ENCODE measurements at regions not wholly inside any gene's neighbourhood (a gene's known extent, or its start where the extent isn't known, plus 50 kb on each side); places are given as distances from the start of the nearest gene placed in this dataset.

DNA sequence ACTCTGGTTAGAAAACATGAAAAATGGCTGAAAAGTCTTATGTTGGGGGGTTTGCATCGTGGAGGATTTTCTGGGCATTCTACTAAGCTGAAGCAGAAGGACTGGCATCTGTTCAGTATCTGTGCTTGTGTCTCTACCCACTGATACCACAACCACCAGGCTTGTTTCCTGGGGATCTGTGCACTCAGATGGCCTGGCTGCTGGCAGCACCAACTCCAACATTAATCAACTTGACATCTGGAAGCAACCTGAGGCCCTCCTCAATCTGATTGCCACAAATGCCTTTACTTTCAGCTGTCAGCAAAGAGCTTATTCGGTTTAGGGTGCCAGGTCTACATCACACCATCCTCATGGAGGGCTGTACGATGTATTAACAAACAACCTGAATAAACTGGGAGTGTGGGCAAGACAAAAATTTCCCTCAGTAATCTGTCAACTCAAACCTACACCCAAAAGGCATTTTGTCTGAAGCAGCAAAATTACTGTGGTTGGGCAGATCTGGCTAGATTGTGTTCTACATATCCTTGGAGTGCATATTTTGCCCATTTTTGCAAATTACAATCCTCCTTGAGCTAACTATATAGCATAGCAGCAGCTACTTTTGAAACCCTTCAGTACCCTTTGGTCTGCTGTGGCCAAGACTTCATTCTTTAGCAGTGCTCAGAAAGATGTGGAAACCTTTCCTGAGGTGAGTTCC is 74.6 kb downstream of the FOXD1 start:
- DNase-seq = no peak

DNA sequence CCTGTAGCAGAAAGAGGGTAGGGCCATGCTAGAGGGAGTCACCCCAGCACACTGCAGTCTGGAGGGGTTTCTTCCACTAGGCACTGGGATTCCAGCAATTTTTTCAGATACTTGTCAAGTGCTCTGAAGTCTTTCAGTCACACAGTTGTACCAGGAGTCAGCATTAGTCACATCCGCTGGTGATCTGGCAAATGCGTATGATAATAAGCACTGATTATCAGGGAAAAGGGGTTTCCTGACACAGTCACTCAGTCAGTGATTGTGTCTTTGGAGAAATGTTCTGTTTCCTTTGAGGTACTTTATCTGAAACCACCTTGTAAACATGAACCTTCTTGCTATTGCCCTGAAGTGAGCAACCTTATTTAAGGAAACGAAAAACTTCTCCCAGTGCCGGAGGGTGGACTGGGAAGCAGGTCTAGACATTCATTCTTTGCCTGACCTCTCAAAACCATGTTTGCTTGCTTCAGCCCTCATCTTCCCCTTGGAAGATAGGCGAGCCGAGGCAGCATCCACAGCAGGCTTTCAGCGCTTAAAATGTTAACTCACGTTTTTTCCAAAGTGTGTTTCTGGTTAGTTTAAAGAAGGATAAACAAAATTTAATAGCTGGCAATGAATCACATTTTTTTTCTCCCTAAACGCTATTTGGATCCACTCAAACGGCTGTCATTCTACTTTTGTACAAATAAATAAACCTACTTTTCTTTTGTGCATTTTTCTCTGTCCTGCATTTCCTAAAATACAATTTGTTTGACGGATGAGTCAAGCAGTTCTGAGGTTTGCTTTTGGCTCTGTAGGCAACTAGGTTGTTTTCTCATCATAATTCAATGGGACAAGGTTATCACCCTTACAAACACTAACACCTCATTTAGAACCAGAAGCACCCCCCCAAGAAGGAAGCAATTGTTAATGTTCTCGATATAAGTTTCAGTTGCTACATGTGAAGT is 77.7 kb downstream of the FOXD1 start:
- DNase-seq = no peak

GRCh38 chr5:73370095-73370494 is 78.5 kb downstream of the FOXD1 start:
- no peak for DNase-seq

- no peak for DNase-seq
These were observed 79.3 kb downstream of the FOXD1 start for GRCh38 chr5:73369278-73369677.

- no peak for DNase-seq
These were observed 80.9 kb downstream of the FOXD1 start for GRCh38 chr5:73367650-73368049.

- no peak for DNase-seq
These were observed 82.4 kb downstream of the FOXD1 start for GRCh38 chr5:73365990-73366667.

- DNase-seq = no peak
These were observed 83.2 kb downstream of the FOXD1 start for GRCh38 chr5:73365301-73365853.

DNA sequence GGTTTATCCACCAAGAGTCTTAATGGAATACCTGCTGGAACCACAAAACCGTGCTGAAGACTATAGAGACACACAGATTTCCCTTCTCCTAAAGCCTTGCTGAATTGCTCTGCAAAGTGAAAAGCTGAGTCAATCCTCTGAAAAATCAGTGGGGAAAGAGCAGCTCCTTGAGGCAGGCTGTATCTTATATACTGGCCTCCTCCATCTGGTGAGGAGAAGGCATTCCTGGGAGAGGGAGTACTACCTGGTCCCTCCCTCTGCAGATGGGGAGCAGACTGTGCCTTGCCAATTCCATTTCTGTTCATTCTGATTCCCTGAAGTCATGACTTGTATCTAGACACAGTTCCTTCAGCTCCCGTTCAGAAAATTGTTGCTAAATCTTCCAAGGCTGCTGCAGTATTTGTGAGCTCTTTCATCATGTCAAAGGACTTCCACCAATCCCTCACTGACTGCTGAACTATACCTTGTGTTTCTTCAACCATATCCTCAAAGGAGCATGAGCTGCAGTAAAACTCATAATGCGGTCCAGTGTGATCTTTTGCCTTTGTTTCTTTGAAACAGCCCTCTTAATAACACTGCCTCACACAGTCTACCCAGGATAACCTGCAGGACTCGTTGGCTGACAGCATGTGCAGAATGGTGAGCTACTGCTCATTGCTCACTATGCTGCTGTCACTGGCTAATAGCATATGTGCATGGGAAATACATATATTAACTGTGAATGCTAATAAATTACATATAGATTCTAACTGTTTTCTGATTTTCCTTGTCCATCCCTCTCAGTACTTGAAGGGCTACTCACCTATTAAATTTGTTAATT is 84.5 kb downstream of the FOXD1 start:
- no peak for DNase-seq

- DNase-seq = no peak
These were observed 89.2 kb downstream of the FOXD1 start for GRCh38 chr5:73359395-73359794.

DNA sequence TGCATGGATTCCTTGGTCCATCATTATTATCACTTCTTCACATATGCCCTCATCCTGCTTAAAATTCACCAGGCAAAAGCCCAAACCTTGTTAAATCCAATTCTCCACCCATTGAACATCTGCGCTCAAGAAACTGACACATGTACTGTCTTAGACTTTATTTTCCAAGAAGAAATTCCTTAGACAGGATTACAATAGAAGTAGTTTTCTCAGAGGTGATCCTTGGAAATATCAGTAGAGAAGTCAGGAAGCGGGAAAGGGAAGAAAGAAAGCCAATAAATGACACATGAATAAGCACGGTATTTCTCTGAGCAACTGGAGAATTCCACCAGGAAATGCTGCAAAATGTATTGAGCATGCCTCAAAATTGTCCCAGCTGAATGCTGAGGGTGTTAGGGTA is 90.2 kb downstream of the FOXD1 start:
- no peak for DNase-seq

GRCh38 chr5:73357576-73357975 is 91.0 kb downstream of the FOXD1 start:
- DNase-seq = no peak

DNA sequence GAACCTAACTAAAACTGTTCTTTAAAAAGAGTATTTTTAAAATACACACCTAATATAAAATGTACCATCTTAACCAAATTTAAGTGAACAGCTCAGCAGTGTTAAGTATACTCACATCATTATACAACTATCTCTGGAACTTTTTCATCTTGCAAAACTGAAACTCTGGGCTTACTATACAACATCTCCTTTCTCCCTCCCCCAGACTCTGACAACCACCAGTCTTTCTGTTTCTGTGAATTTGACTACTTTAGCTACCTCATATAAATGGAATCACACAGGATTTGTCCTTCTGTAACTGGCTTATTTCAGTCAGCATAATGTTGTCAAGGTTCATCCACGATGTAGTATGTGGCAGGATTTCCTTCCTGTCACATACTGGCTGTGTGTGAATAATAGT is 93.5 kb downstream of the FOXD1 start:
- DNase-seq = no peak

GRCh38 chr5:73354406-73354805 is 94.2 kb downstream of the FOXD1 start:
- DNase-seq = no peak

DNA sequence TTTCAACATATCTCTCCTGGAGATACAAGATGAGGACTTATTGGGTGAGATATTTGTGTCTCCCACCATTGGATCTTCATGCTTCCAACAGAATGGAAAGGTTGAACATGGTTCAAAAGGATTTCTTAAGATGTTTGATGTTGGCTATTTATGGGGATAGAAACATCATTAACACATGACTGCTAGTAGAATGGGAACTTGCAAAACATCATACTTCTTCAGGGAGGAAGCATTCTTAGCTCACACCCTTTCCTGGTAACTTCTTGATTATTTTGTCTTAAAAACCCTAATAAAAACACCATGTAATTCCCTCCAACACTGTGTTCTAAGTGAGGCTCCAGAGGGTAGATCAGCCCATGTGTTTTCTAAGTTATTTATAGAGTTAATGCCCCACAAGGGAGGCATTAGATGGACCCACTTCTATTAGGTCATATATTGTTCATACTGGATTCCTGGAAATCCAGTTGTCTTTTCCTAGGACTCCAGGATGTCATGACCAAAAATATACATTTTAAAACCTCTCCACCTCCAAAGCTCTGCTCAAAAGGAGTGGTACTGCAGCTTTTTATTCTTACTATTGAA is 95.8 kb downstream of the FOXD1 start:
- DNase-seq = no peak

DNA sequence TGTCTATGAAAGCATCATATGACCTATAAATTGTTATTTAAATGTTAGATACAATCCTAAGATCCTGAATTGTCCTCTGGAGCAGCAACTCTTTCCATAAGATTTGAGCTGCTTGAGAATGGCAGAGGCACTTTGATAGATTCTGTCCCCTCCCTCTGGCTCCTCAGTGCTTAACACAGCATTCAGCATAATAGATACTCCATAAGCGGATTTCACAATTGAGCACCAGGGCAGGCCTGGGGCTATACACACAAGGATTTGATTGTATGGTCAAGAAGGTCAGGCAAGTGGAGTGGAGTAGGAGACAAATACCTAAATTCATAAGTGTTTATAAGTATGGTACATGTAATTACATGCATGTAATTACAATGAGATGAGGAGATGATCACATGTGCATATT is 96.3 kb downstream of the FOXD1 start:
- no peak for DNase-seq

DNA sequence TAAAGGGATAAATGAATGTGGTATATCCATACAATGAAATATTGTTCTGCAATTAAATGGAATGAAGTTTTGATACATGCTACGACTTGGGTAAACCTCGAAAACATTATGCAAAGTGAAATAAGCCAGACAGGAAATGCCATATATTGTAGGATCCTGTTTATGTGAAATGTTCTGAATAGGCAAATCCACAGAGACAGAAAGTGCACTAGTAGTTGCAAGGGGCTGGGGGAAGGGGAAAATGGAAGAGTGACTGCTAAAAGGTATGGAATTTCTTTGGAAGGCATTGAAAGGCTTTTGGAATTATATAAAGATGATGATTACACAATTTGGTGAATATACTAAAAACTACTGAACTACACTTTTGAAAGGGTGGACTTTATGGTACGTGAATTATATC is 97.0 kb downstream of the FOXD1 start:
- no peak for DNase-seq

- DNase-seq = no peak
These were observed 101.6 kb downstream of the FOXD1 start for GRCh38 chr5:73346878-73347408.

GRCh38 chr5:73344835-73345234 is 103.7 kb downstream of the FOXD1 start:
- no peak for DNase-seq

DNA sequence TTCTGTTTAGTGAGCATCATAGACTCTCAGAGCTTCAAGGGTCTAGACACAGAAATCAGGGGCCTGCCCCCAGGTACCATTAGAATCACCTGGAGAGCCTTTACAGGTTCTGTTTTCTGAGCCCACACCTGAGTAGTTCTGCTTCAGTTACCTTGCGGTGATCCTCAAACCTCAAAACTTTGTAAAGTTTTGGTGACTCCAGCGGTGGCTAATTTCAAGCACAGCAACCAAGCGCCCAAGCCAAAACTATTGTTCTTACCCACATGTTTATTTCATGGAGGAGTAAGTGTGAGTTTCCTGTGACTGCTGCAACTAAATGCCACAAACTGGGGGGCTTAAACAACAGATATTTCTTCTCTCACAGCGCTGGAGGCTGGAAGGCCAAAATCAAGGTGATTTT is 108.9 kb downstream of the FOXD1 start:
- DNase-seq = no peak

DNA sequence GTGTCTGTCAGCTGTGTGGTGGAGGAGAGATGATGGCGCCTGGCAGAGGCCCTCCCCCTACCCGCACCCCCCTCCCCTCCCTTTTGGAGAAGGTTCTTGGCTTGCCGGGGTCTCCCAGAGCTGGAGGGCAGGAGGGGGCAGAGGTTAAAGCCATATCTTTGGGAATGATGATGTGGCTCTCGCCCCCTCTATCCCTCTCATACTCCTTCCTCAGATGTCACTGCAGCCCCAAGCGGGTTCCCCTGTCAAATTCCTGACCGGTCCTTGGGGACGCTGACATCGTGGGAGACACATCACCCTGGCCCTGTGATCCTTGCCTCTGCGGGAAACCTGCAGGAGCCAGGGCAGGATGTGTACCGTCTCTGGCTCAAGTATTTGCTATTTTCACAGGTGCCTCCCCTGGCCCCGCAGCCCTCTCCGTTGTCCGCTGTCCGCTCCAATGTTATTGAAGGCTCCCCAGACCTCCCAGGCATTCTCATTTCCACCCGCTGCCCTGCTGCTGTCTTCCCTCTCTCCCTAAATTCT is 109.5 kb downstream of the FOXD1 start:
- DNase-seq = no peak

GRCh38 chr5:73338256-73339050 is 110.1 kb downstream of the FOXD1 start:
- DNase-seq = no peak
